Large intestine (tissue), 3 donors: ENCODE measurements at regions not wholly inside any gene's neighbourhood (a gene's known extent, or its start where the extent isn't known, plus 50 kb on each side); places are given as distances from the start of the nearest gene placed in this dataset.

Experiments used
- DNase-seq, 2 donors: peaks; one replicate each; pipeline versions ENCODE4 v3.0.0 to v3.0.0-alpha.2; 2013
- H3K27ac ChIP-seq: one replicate; pipeline ENCODE4 v1.5.1; 2013; ENCODE audit warnings: low read length
- H3K27me3 ChIP-seq: 2 replicates; pipeline ENCODE4 v1.6.1; 2013; ENCODE audit warnings: low read length; ENCODE audit not compliant: control insufficient read depth, insufficient read depth
- H3K36me3 ChIP-seq: 2 replicates; pipeline ENCODE4 v1.6.1; 2013; ENCODE audit warnings: low read length; ENCODE audit not compliant: control insufficient read depth, insufficient read depth
- H3K4me1 ChIP-seq: one replicate; pipeline ENCODE4 v1.6.1; 2013; ENCODE audit warnings: low read length; ENCODE audit not compliant: control insufficient read depth, insufficient read depth
- H3K4me3 ChIP-seq: one replicate; pipeline ENCODE4 v1.5.1; 2013; ENCODE audit warnings: low read length
- H3K9me3 ChIP-seq: one replicate; pipeline ENCODE4 v1.6.1; 2013; ENCODE audit warnings: mild to moderate bottlenecking, low read depth, low read length, moderate library complexity; ENCODE audit not compliant: control insufficient read depth
- WGBS: methylation state at CpG from one replicate; pipeline ENCODE4 v1.1.5; 2013; ENCODE audit warnings: low lambda C conversion rate; ENCODE audit not compliant: insufficient coverage; 5-methylcytosine and 5-hydroxymethylcytosine counted together

- H3K27me3 ChIP-seq: no peaks in the 10 kb centered on the region
- H3K4me1 ChIP-seq: no peaks in the 10 kb centered on the region
- no peak overlapping the region for H3K27ac ChIP-seq
- H3K36me3 ChIP-seq: no peaks in the 10 kb centered on the region
- DNase-seq: no peak
- H3K9me3 ChIP-seq: no peaks in the 10 kb centered on the region
- no peak overlapping the region for H3K4me3 ChIP-seq
- no CpG with 5 or more reads among the region's 1 CpG for WGBS
These were observed 61.7 kb upstream of the CDIN1 start for GRCh38 chr15:36517758-36518157.

- Histone ChIP-seq H3K4me1 (no peaks in the 10 kb centered on the region), H3K4me3 (no peak overlapping the region), H3K9me3 (no peaks in the 10 kb centered on the region), H3K36me3 (no peaks in the 10 kb centered on the region), H3K27me3 (no peaks in the 10 kb centered on the region), H3K27ac (no peak overlapping the region)
- WGBS: 100% methylated on average over 1 of the region's 6 CpGs
- DNase-seq: no peak
These were observed 60.4 kb upstream of the CDIN1 start for GRCh38 chr15:36519067-36519466.

- Histone ChIP-seq H3K36me3 (no peaks in the 10 kb centered on the region), H3K4me3 (no peak overlapping the region), H3K9me3 (no peaks in the 10 kb centered on the region), H3K4me1 (no peaks in the 10 kb centered on the region), H3K27me3 (no peaks in the 10 kb centered on the region), H3K27ac (no peak overlapping the region)
- no CpG with 5 or more reads among the region's 3 CpGs for WGBS
- DNase-seq: no peak
These were observed 54.0 kb upstream of the CDIN1 start for GRCh38 chr15:36525430-36525829.

- WGBS: 90% methylated on average over 2 of the region's 9 CpGs
- H3K27ac ChIP-seq: no peak overlapping the region
- no peaks in the 10 kb centered on the region for H3K4me1 ChIP-seq
- no peaks in the 10 kb centered on the region for H3K36me3 ChIP-seq
- H3K4me3 ChIP-seq: no peak overlapping the region
- no peaks in the 10 kb centered on the region for H3K9me3 ChIP-seq
- no peak for DNase-seq
- H3K27me3 ChIP-seq: no peaks in the 10 kb centered on the region
These were observed 51.9 kb upstream of the CDIN1 start for GRCh38 chr15:36527235-36528162.

- Histone ChIP-seq H3K4me1 (no peaks in the 10 kb centered on the region), H3K36me3 (no peaks in the 10 kb centered on the region), H3K9me3 (no peaks in the 10 kb centered on the region), H3K4me3 (no peak overlapping the region), H3K27me3 (no peaks in the 10 kb centered on the region), H3K27ac (no peak overlapping the region)
- WGBS: no CpG with 5 or more reads among the region's 7 CpGs
- no peak for DNase-seq
These were observed 50.0 kb upstream of the CDIN1 start for GRCh38 chr15:36529296-36530011.
